Omental fat pad (tissue), 3 donors: ENCODE measurements at regions not wholly inside any gene's neighbourhood (a gene's known extent, or its start where the extent isn't known, plus 50 kb on each side); places are given as distances from the start of the nearest gene placed in this dataset.

Experiments used
- ATAC-seq: fragments of 150-250 bp; one replicate; pipeline ENCODE4 v1.9.1; 2016; ENCODE audit warnings: mild to moderate bottlenecking, moderate library complexity; ENCODE audit not compliant: low FRiP score
- DNase-seq: peaks from one replicate; pipeline ENCODE4 v3.0.0-alpha.2; 2019; ENCODE audit warnings: low spot score
- TF ChIP-seq, protein P1 (sequence below), 3 donors: fragments of 450-650 bp; IDR thresholded peaks; one replicate each; pipeline ENCODE4 v1.5.1; 2016 to 2017; ENCODE audit warnings: antibody characterized with exemption in 3 of 3, mild to moderate bottlenecking in 3 of 3, moderate library complexity in 2 of 3

DNA sequence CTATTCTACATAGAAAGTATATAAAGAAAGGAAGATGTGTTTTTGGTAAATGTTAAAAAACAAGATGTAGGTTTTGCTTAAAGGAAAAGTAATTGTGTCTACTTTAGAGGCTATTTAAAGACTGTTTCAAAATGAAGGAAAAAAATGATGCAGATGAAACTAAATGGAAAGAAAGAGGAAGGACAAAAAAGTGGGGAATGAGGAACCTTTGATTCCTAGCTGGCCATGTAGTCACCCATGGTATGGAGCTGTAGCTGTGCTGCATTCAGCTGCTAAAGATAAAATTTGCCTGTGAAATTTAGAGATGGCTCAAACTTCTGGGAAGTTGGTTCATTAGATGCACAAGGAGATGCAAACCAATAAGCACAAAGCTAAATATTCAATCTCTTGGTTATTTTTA is 86.8 kb upstream of the SERBP1 start:
- ATAC-seq (no peak), DNase-seq (no peak)
- TF ChIP-seq, protein P1, sequence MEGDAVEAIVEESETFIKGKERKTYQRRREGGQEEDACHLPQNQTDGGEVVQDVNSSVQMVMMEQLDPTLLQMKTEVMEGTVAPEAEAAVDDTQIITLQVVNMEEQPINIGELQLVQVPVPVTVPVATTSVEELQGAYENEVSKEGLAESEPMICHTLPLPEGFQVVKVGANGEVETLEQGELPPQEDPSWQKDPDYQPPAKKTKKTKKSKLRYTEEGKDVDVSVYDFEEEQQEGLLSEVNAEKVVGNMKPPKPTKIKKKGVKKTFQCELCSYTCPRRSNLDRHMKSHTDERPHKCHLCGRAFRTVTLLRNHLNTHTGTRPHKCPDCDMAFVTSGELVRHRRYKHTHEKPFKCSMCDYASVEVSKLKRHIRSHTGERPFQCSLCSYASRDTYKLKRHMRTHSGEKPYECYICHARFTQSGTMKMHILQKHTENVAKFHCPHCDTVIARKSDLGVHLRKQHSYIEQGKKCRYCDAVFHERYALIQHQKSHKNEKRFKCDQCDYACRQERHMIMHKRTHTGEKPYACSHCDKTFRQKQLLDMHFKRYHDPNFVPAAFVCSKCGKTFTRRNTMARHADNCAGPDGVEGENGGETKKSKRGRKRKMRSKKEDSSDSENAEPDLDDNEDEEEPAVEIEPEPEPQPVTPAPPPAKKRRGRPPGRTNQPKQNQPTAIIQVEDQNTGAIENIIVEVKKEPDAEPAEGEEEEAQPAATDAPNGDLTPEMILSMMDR (IDR thresholded peaks at IDR 0.05) = no peak

DNA sequence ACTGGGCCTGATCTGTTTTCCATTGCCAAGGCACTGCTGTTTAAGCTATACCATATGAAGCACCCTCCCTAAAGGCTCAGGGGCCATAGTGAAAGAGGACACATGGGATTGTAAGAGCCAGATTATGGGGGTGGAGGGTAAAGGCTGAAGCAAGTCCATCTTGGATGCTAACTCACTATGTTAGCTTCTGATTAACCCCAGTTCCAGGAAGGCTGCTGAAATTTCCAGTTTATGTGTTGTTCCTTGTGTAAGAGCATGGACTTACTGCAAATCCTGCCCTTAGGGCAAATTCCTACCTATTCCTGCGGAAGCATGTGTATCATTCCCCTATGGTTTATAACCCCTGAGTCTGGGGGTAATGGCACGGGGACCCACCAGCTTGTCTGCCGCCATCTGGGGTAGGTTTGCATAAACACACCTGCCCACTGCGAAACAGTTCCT is 91.8 kb upstream of the SERBP1 start:
- TF ChIP-seq, protein P1 (IDR thresholded peaks at IDR 0.05) = no peak
- ATAC-seq = no peak

DNA sequence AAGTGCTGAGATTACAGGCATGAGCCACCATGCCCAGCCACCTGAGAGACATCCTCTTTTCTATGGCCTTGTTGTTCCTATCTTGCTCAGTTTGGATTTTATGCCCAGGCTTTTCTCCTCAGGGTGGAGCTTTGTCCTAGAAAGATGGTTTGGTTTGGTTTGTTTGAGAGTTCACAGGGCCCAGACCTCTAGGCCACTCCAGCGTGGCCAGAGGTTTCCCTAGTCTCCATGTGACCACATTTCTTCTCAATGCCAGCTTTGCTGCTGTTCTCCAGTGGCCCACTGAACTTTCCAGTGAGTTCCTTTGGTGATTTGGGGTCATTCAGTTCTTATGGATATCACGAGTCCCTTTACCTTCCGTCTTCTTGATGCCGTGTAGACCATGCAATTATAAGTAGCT is 92.6 kb upstream of the SERBP1 start:
- TF ChIP-seq, protein P1 (IDR thresholded peaks at IDR 0.05) = no peak
- ATAC-seq = no peak
- no peak for DNase-seq

More for the DNA sequence above, 91.8 kb upstream of the SERBP1 start:
- no peak for DNase-seq

DNA sequence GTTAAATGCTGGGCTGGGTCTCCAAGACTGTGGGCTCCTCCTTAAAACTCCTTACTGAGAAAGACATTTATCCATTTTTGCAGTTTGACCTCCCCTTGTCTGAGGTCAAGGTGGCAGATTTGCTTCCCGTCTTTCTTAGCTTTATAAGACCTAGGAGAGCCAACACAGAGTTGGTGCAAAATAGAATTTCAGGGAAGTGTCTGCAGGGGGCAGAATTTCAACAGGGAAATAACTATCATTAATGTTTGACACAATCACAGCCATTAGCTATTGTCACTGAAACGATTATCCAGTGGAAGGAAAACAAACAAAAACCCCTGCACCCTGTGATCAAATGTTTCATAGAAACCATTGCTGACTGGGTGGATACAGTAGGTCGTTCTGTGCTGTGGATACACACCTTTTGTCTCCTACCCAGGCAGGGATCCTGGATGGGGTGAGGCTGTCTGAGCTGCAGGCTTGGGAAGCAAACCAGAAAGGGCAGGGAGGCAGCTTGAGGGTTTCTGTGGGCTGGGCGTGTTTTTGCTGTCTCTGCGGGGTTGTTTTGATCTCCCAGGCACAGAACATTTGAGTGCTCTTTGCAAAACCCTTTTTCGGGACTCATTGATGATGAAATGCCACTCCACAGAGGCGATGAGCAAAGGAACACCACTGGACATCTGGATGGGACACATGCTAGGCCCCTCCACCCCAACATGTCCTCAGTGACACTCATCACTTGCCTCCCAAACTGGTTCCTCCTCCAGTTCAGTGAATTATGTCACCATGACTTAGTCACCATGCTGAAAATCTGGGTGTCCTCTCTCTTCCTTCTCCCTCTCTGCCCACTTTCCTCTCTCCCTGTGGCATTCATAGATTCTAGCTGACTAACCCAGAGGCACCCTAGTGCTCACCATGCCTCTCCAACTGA is 94.2 kb upstream of the SERBP1 start:
- ATAC-seq (no peak), DNase-seq (no peak)
- TF ChIP-seq, protein P1 (IDR thresholded peaks at IDR 0.05) = no peak

DNA sequence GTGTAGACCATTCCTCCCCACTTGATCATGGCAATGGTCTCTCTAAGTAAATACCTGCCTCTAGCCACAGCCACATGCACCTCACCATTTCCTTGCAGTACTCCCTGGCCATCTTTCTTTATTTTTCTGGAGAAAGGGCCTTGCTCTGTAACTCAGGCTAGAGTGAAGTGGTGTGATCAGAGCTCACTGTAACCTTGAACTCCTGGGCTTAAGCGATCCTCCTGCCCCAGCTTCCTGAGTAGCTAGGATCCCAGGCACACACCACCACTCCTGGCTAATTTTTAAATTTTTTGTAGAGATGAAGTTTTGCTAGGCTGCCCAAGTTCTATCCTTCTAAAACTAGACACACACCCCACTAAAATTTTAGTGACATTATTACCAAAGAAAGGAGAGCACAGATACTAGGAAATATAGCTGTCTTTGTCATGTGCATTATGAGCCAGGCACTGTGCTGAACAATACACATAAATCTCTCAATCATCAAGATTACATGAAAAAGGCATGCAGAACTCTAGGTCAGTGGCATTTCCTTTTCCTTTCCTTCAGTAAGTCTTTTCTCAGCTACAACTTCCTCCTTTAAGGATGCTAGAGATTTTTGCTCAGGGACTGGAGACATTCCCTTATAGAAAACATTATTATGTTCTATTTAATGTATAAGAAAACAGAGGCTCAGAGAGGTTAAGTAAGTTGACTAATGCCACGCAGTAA is 95.0 kb upstream of the SERBP1 start:
- TF ChIP-seq, protein P1 (IDR thresholded peaks at IDR 0.05) = no peak
- ATAC-seq (no peak), DNase-seq (no peak)

DNA sequence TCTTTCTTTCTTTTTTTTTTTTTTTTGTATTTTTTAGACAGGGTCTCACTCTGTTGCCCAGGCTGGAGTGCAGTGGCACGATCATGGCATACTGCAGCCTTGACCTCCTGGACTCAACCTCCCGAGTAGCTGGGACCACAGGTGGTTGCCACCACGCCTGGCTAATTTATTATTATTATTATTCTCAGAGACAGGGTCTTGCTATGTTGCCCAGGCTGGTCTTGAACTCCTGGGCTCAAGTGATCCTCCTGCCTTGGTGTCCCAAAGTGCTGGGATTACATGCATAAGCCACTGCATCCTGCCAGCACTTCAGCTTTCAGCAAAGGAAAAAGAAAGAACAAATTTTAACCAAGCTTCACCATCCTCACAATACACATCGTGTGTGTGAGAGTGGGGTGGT is 97.9 kb upstream of the SERBP1 start:
- TF ChIP-seq, protein P1 (IDR thresholded peaks at IDR 0.05) = no peak
- DNase-seq (no peak), ATAC-seq (no peak)
